22Rv1 (cell line): ENCODE measurements at regions not wholly inside any gene's neighbourhood (a gene's known extent, or its start where the extent isn't known, plus 50 kb on each side); places are given as distances from the start of the nearest gene placed in this dataset.

Experiments
- CTCF ChIP-seq: fragments of 450-650 bp; IDR thresholded peaks from 2 replicates; pipeline ENCODE4 v1.5.1; 2017; ENCODE audit warnings: mild to moderate bottlenecking
- ZFX ChIP-seq: fragments of 450-650 bp; IDR thresholded peaks from 2 replicates; pipeline ENCODE4 v1.6.1; 2017; ENCODE audit warnings: antibody characterized with exemption, borderline replicate concordance

- no peak for TF ChIP-seq CTCF
- no peak for TF ChIP-seq ZFX
These were observed 437.7 kb downstream of the RAP2B start for GRCh38 chr3:153599685-153600084.
